H1 (cell line): ENCODE measurements at regions not wholly inside any gene's neighbourhood (a gene's known extent, or its start where the extent isn't known, plus 50 kb on each side); places are given as distances from the start of the nearest gene placed in this dataset.

ENCODE experiments used
- CTCF ChIA-PET: fragments of 300-600 bp; sonication (Branson Sonifier 250); formaldehyde crosslinking; loops from one replicate; lab custom pipeline; 2021; ENCODE audit not compliant: partially characterized antibody; lab: Charles Lee
- POLR2A ChIA-PET: fragments of 300-600 bp; sonication (Branson Sonifier 250); formaldehyde crosslinking; loops from one replicate; lab custom pipeline; 2021; ENCODE audit warnings: inconsistent platforms; ENCODE audit not compliant: partially characterized antibody; lab: Charles Lee
- DNase-seq, 2 experiments: peaks; one replicate each; pipeline versions ENCODE4 v3.0.0 to v3.0.0-alpha.2; 2010 to 2022; ENCODE audit warnings: low spot score in 2 of 2, low read depth in 1 of 2, mixed read lengths in 1 of 2
- FAIRE-seq: peaks from 2 replicates; lab custom pipeline; 2011; peaks lifted over from hg19 to GRCh38; lab: Jason Lieb, UNC
- H2AFZ ChIP-seq: 2 replicates; pipeline ENCODE4 v1.8.1; 2012; ENCODE audit warnings: low read length, inconsistent platforms
- H2AK5ac ChIP-seq: 2 replicates; pipeline ENCODE4 v1.6.1; 2013; ENCODE audit warnings: low read depth, low read length
- H2BK120ac ChIP-seq: replicated peaks from 2 replicates; pipeline ENCODE3; 2013; ENCODE audit warnings: low read depth, low read length, inconsistent platforms
- H2BK12ac ChIP-seq: 2 replicates; pipeline ENCODE4 v1.6.1; 2013; ENCODE audit warnings: low read depth, low read length
- H2BK15ac ChIP-seq: 2 replicates; pipeline ENCODE4 v1.6.1; 2013; ENCODE audit warnings: low read length
- H2BK20ac ChIP-seq: 2 replicates; pipeline ENCODE4 v1.6.1; 2013; ENCODE audit warnings: low read length
- H2BK5ac ChIP-seq: 2 replicates; pipeline ENCODE4 v1.6.1; 2013; ENCODE audit warnings: low read depth, low read length
- H3K14ac ChIP-seq: 2 replicates; pipeline ENCODE4 v1.6.1; 2013; ENCODE audit warnings: inconsistent platforms; ENCODE audit not compliant: insufficient read length
- H3K18ac ChIP-seq: 2 replicates; pipeline ENCODE4 v1.6.1; 2013; ENCODE audit warnings: low read length; ENCODE audit errors: extremely low read depth
- H3K23ac ChIP-seq: 2 replicates; pipeline ENCODE4 v1.6.1; 2013; ENCODE audit warnings: inconsistent platforms; ENCODE audit not compliant: insufficient read length
- H3K23me2 ChIP-seq: 2 replicates; pipeline ENCODE4 v1.6.1; 2013; ENCODE audit warnings: low read depth, low read length
- H3K27ac ChIP-seq: 2 replicates; pipeline ENCODE4 v1.6.1; 2011; ENCODE audit warnings: low read depth, low read length, inconsistent platforms
- H3K27me3 ChIP-seq, 4 experiments: replicated peaks in 1 of 4; 1 replicate in 1 of 4; 2 replicates in 3 of 4; pipeline versions ENCODE4 v1.6.1 to v1.8.1; 2011 to 2013; ENCODE audit warnings: low read length in 3 of 4, mild to moderate bottlenecking in 3 of 4, inconsistent platforms in 2 of 4, mixed read lengths in 2 of 4, moderate library complexity in 1 of 4; ENCODE audit not compliant: control insufficient read depth in 3 of 4, insufficient read depth in 3 of 4; ENCODE audit errors: extremely low read depth in 1 of 4
- H3K36me3 ChIP-seq, 4 experiments: 2 replicates each; pipeline versions ENCODE4 v1.6.1 to v1.8.1; 2011 to 2013; ENCODE audit warnings: mild to moderate bottlenecking in 4 of 4, low read length in 3 of 4, moderate library complexity in 2 of 4, control low read depth in 1 of 4, inconsistent platforms in 1 of 4; ENCODE audit not compliant: insufficient read depth in 4 of 4, control insufficient read depth in 2 of 4
- H3K4ac ChIP-seq: replicated peaks from 2 replicates; pipeline ENCODE3; 2013; ENCODE audit warnings: low read length, low read depth, mixed read lengths, inconsistent platforms; ENCODE audit not compliant: insufficient read length
- H3K4me1 ChIP-seq, 4 experiments: replicated peaks in 1 of 4; 1 replicate in 1 of 4; 2 replicates in 3 of 4; pipeline versions ENCODE4 v1.6.1 to v1.8.1; 2011 to 2013; ENCODE audit warnings: low read length in 3 of 4, inconsistent platforms in 2 of 4, mixed read lengths in 1 of 4; ENCODE audit not compliant: insufficient read depth in 4 of 4, control insufficient read depth in 3 of 4
- H3K4me2 ChIP-seq, 2 experiments: 2 replicates each; pipeline versions ENCODE4 v1.6.1 to v1.8.1; 2011 to 2013; ENCODE audit warnings: low read depth in 2 of 2, low read length in 2 of 2, control low read depth in 1 of 2, inconsistent platforms in 1 of 2, mild to moderate bottlenecking in 1 of 2; ENCODE audit not compliant: insufficient read depth in 1 of 2
- H3K4me3 ChIP-seq, 4 experiments: fragments of 200-600, 300-600 bp in 1 of 4; sonication (generic), shearing (Covaris generic), sonication (Bioruptor Twin) in 1 of 4; 2 replicates each; pipeline versions ENCODE4 v1.5.1 to v1.8.1; 2011 to 2016; ENCODE audit warnings: low read length in 4 of 4, low read depth in 3 of 4, control low read depth in 2 of 4, inconsistent platforms in 2 of 4, mild to moderate bottlenecking in 2 of 4, mixed read lengths in 1 of 4, moderate library complexity in 1 of 4; ENCODE audit not compliant: insufficient read depth in 2 of 4; ENCODE audit errors: extremely low read depth in 1 of 4
- H3K56ac ChIP-seq: replicated peaks from 2 replicates; pipeline ENCODE3; 2013; ENCODE audit warnings: low read depth, mild to moderate bottlenecking, mixed read lengths, low read length, inconsistent platforms; ENCODE audit not compliant: insufficient read length
- H3K79me1 ChIP-seq: 2 replicates; pipeline ENCODE4 v1.6.1; 2013; ENCODE audit warnings: low read depth, low read length, control low read depth
- H3K79me2 ChIP-seq, 2 experiments: 2 replicates each; pipeline versions ENCODE4 v1.6.1 to v1.8.1; 2012 to 2013; ENCODE audit warnings: low read length in 2 of 2, mild to moderate bottlenecking in 2 of 2, inconsistent platforms in 1 of 2; ENCODE audit not compliant: insufficient read depth in 2 of 2, control insufficient read depth in 1 of 2
- H3K9ac ChIP-seq, 4 experiments: replicated peaks in 1 of 4; 1 replicate in 1 of 4; 2 replicates in 3 of 4; pipeline versions ENCODE4 v1.6.1 to v1.8.1; 2011 to 2013; ENCODE audit warnings: low read depth in 3 of 4, low read length in 3 of 4, control low read depth in 2 of 4, mild to moderate bottlenecking in 2 of 4, moderate library complexity in 2 of 4, inconsistent platforms in 1 of 4; ENCODE audit errors: extremely low read depth in 1 of 4
- H3K9me3 ChIP-seq, 2 experiments: 2 replicates each; pipeline versions ENCODE4 v1.6.1 to v1.8.1; 2012 to 2013; ENCODE audit warnings: mild to moderate bottlenecking in 2 of 2, moderate library complexity in 2 of 2, control low read depth in 1 of 2, inconsistent platforms in 1 of 2, low read depth in 1 of 2, low read length in 1 of 2, mixed read lengths in 1 of 2; ENCODE audit not compliant: insufficient read depth in 2 of 2
- H4K20me1 ChIP-seq, 2 experiments: replicated peaks in 1 of 2; 2 replicates each; pipeline versions ENCODE3 to v1.8.1; 2011 to 2013; ENCODE audit warnings: inconsistent platforms in 2 of 2, low read length in 2 of 2, mild to moderate bottlenecking in 1 of 2; ENCODE audit not compliant: insufficient read depth in 2 of 2, control insufficient read depth in 1 of 2
- H4K5ac ChIP-seq: 2 replicates; pipeline ENCODE4 v1.6.1; 2013; ENCODE audit warnings: low read length, low read depth, mixed read lengths, inconsistent platforms; ENCODE audit not compliant: insufficient read length
- H4K8ac ChIP-seq: 2 replicates; pipeline ENCODE4 v1.8.0; 2013; ENCODE audit warnings: mild to moderate bottlenecking, moderate library complexity, low read length, inconsistent platforms; ENCODE audit not compliant: insufficient read depth; ENCODE audit errors: extremely low read depth
- H4K91ac ChIP-seq: replicated peaks from 2 replicates; pipeline ENCODE3; 2013; ENCODE audit warnings: low read length, mixed read lengths, inconsistent platforms; ENCODE audit not compliant: insufficient read length
- JUND ChIP-seq: IDR thresholded peaks from 2 replicates; pipeline ENCODE4 v1.6.1; 2011; ENCODE audit warnings: mild to moderate bottlenecking, improper control_type of control experiment, low read length
- TCF12 ChIP-seq: IDR thresholded peaks from 2 replicates; pipeline ENCODE4 v1.6.1; 2011; ENCODE audit warnings: low read depth, mild to moderate bottlenecking, low read length
- WGBS, 2 experiments: shearing (Covaris generic) in 1 of 2; methylation state at CpG; one replicate each; pipeline versions ENCODE4 v1.1.6 to v1.1.7; 2013 to 2015; ENCODE audit warnings: low lambda C conversion rate in 2 of 2, mixed read lengths in 2 of 2, inconsistent platforms in 1 of 2, low coverage in 1 of 2, missing lambda C conversion rate in 1 of 2; ENCODE audit not compliant: insufficient replicate concordance in 2 of 2, insufficient coverage in 1 of 2, insufficient read length in 1 of 2; ENCODE audit errors: extremely low coverage in 1 of 2, missing lambda C conversion rate in 1 of 2; 5-methylcytosine and 5-hydroxymethylcytosine counted together

DNA sequence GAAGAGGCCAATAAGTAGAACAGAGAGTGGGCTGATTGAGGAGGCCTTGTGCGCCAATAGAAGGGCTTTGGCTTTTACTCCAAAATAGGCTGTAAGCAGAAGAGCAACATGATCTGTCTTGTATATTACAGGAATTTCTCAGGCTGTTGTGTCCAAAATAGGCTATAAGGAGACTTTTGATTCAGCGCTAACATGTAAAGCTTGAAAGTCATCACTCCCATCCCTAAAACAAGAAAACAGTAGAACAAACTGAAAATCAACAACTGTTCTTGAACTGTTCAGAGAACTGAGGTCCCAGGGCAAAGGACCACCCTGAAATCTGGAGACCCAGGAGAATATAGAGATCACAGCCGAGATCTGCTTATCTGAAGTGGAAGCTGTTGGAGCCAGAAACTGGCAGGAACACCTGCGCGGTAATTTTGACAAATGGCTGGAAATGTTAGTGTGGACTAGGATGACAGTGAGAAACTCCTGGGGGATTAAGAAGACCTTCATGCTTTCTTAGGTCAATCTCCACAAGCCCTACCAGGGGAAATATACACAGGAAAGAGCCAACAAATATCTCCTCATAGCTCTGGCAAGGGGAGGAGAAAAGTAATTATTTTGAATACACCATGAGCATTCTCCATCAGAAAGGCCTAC, 258.6 kb downstream of the RBM43 start:
- Histone ChIP-seq H3K27ac (no peak overlapping the region), H4K91ac (no peak overlapping the region), H3K4me3 (no peak overlapping the region), H2AK5ac (no peak overlapping the region), H2BK120ac (no peak overlapping the region), H2AFZ (0 out of 2 replicates have a peak overlapping the region, but pooled peaks have one; percentile 3), H3K79me1 (no peaks in the 10 kb centered on the region), H4K8ac (no peak overlapping the region), H2BK15ac (no peak overlapping the region), H4K5ac (no peak overlapping the region), H3K56ac (no peak overlapping the region), H3K23ac (no peak overlapping the region), H3K9ac (no peak overlapping the region), H3K4ac (no peak overlapping the region), H3K9me3 (no peaks in the 10 kb centered on the region), H3K4me1 (no peaks in the 10 kb centered on the region), H4K20me1 (no peaks in the 10 kb centered on the region), H2BK20ac (no peak overlapping the region), H3K79me2 (no peaks in the 10 kb centered on the region), H3K36me3 (no peaks in the 10 kb centered on the region; a peak in 1 of 8 replicates), H3K14ac (no peak overlapping the region), H3K18ac (no peak overlapping the region), H2BK12ac (no peak overlapping the region), H2BK5ac (no peak overlapping the region), H3K27me3 (no peaks in the 10 kb centered on the region), H3K23me2 (no peaks in the 10 kb centered on the region), H3K4me2 (no peak overlapping the region)
- WGBS, 2 experiments, result 96% methylated on average over 5 of the region's 5 CpGs; no CpG with 5 or more reads in 1 of the 2 experiments
- POLR2A ChIA-PET, result no interaction called here
- CTCF ChIA-PET, result no interaction called here
- FAIRE-seq, result no peak
- DNase-seq, result no peak
- TF ChIP-seq JUND, result no peak
- no peak for TF ChIP-seq TCF12
